ENCODE measurements at regions not wholly inside any gene's neighbourhood (a gene's known extent, or its start where the extent isn't known, plus 50 kb on each side); places are given as distances from the start of the nearest gene placed in this dataset.

- DNase-seq (ENCODE audit: low read depth): no peak
These were observed 240.5 kb upstream of the SNX7 start for GRCh38 chr1:98421085-98421435.

DNA sequence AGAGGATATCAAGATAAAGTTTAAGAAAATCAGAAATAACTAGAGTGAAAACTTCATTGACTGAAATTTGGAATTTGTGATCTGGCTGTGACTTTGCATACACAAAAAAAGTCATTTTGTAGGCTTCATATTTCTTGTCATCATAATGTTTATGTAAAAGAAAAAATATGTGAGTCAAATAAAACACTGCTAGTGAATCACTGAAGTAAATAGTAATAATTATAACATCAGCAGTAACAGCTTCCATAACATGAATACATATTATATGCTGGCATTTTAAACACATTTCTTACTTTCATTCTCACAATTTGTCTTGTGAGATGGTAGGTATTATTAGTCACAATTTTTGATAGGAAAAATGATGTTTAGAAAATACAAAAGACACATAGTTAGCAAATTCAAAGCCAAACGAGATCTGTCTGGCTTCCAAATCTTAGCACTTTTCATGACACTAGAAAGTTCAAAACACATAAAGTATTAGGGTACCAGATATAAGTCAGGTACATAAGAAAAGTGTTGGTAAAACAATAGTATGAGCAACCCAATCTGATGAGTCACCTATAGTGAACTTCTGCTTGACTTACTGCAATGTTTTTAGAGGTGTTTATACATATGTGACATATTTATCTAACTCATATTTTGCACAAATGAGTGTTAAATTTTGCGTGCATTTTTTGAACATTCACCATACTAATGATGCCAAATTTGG, 241.0 kb upstream of the SNX7 start:
- no peak for DNase-seq (ENCODE audit: low read depth)

DNA sequence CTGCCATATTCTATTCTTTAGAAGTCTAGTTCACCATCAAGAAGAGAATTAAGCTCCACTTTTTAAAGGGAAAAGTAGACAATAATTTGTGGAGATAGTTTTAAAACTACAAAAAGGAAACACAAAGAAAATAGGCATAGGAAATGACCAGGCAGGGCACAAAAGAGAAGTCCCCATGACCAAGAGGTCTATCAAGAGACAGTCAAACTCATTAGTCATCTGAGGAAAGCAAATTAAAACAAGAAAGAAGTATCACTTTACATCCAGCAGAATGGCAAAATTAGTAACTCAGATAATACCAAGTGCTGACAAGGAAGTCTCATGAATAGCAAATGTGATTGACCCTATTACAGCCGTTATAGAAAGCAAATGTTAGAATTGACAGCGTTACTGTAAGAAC, 243.7 kb upstream of the SNX7 start:
- DNase-seq (ENCODE audit: low read depth): no peak

DNA sequence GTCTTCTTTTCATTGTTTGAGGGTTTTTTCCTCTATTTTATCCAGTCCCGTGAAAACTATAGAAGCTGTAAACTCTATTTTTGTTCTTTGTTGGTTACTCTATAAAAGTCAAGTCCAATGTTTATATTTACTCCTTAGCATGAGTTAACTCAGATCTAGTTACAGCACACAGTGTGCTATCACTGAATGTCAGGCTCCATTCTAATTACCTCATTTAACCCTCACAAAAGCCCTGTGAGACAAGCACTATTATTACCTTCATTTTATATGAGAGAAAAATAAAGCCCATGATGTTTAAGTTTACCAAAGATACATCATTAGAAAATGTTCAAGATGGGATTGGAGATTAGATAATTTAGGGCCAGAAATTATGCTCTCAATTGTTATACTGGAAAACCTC, 251.4 kb upstream of the SNX7 start:
- DNase-seq (ENCODE audit: low read depth): no peak

- no peak for DNase-seq (ENCODE audit: low read depth)
These were observed 255.0 kb upstream of the SNX7 start for GRCh38 chr1:98406352-98407088.

DNA sequence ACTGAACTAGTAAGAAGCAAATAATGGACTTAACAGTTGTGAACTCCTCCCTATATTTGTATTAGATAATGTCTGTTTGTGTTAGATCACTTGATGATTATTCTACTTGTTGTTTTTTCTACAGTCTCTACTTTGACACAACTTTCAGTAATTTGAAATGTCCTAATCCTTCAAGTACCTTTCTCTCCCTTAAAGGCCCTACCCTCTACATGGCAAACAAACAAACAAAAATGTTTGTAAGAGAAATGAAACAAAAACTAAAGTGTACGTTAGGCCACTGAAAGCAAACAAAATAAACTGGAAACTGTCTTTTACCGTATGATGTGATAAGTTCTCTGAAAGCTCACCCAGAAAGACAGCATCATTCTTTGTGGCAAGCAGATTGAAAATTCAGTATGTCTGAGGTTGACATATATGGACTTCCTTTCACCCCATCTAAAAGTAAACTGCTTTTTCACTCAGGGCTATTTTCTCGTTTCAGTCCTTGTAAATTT, 255.9 kb upstream of the SNX7 start:
- DNase-seq (ENCODE audit: low read depth): no peak

GRCh38 chr1:98404866-98405265, 256.7 kb upstream of the SNX7 start:
- DNase-seq (ENCODE audit: low read depth): no peak

- DNase-seq (ENCODE audit: low read depth): no peak
These were observed 257.5 kb upstream of the SNX7 start for GRCh38 chr1:98403963-98404480.

DNA sequence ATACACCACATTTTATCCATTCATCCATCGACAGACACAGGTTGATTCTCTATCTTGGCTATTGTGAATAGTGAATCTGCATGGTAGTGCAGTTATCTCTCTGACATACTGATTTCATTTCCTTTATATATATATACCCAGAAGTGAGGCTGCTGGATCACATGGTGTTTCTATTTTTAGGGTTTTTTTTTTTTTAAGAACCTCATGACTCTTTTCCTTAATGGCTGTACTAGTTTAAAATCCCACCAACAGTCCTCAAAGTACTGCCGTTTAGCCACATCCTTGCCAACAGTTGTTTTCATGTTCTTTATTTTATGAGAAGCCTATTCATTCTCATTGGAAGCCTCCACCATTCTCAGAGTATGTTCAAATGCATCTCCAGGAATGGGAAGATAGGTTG, 258.7 kb upstream of the SNX7 start:
- no peak for DNase-seq (ENCODE audit: low read depth)

- DNase-seq (ENCODE audit: low read depth): no peak
These were observed 261.1 kb upstream of the SNX7 start for GRCh38 chr1:98400446-98400845.

GRCh38 chr1:98399218-98399617, 262.3 kb upstream of the SNX7 start:
- DNase-seq (ENCODE audit: low read depth): no peak

DNA sequence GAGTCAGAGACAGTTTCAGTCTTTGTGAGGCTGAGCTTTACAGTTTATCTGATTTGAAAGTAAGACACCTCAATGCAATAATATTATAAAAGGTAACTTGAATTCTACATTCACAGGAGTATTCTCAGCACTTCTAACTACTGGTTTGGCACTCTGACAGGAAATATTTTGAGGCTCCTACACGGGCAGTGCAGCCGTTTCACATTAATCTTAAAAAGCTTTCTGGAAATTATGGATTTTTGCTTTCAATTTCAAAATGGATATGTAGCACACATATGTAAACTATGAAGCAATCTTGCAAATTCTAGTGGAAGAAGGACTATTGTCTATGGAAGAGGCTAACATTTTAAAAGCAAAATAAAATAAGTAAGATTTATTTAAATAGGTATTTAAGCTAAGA, 262.9 kb upstream of the SNX7 start:
- DNase-seq (ENCODE audit: low read depth): no peak

DNA sequence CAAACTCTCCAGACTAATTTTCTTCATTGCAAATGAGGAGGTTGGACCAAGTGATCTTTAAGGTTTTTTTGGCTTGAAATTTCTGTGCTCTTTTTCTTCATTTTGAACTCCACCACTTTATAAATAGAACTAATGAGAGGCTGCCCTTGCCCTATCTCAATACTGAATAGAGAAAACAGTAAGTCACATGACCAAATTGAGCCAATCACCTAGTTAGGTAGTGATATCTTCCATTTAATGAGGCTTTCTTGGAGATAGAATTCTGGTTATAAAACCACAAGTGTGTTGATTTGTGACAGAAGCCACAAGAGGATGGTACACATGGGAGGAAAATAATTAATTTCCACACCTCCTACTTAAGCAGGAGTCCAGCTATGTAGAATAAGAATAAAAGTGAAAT, 263.4 kb upstream of the SNX7 start:
- no peak for DNase-seq (ENCODE audit: low read depth)

DNA sequence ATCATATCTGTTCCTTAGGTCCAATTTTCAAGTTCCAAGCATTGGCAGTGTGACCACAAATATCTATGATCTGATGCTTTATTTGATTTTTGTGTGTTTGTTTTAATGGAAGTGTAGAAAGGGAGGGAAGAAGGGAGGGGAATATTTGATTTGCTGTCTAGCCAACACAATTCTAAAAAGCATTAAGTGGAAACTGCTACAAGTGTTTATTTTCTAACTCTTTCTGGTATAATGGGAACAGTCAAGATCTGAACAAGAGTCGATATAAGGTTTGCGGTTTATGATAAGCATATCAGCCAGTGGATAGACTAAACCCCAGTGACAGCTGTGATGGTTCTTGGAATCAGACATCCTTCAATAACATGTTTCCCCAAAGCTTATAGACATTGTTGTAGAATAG, 267.8 kb upstream of the SNX7 start:
- no peak for DNase-seq (ENCODE audit: low read depth)

DNA sequence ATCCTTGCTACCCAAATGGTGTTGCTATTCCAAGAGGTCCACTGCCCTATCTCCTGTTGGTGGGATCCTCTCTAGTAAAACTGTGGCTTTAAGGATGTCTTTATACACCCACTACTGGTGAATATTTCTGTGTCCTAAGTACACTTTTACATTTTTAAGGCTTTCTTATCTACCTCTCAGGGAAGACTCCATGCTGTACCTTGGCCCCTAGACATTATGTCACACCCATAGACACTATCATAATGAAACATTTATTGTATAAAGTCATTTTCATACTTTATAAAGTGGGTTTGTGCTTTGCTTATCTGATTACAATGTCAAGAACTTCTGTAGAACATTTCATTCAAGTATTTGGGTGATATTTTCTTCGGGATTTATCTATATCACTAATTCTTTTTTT, 270.3 kb upstream of the SNX7 start:
- no peak for DNase-seq (ENCODE audit: low read depth)

DNA sequence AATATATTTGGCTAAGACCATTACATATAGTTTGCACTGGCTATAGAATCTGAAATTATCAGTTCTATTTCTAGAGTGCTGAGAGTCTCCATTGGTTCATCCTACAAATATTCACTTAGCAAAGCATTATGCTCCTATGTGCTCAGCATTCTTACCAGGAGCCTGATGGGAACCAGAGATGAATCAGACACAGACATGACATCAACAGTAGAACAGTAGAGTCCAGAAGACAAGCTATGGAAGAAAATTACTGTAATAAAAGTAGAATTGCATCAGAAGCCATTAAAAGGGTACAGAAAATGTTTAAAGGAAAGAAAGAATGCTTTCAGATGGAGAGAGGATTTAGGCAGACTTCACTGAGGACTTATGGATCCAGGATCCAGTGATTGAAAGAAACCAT, 271.7 kb upstream of the SNX7 start:
- no peak for DNase-seq (ENCODE audit: low read depth)

DNA sequence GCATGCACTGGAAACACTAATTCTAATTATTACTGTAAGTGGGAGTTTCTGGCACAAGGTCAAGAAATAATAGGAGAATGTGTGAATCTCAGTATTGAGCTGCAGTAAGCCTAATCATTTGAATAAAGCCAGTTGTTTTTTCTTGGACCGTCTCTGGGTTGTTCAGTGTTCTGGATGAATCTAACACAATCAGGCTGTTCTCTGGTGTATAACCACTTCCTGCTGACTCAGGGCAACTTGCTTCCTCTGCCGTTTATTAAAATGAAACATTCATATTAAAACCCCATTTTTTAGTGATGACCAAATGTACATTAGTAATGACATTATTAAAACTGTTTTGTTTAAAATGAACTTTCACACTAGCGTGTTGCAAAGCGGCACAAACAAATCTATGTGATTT, 273.1 kb upstream of the SNX7 start:
- no peak for DNase-seq (ENCODE audit: low read depth)

- DNase-seq (ENCODE audit: low read depth): no peak
These were observed 273.8 kb upstream of the SNX7 start for GRCh38 chr1:98387701-98388100.

DNA sequence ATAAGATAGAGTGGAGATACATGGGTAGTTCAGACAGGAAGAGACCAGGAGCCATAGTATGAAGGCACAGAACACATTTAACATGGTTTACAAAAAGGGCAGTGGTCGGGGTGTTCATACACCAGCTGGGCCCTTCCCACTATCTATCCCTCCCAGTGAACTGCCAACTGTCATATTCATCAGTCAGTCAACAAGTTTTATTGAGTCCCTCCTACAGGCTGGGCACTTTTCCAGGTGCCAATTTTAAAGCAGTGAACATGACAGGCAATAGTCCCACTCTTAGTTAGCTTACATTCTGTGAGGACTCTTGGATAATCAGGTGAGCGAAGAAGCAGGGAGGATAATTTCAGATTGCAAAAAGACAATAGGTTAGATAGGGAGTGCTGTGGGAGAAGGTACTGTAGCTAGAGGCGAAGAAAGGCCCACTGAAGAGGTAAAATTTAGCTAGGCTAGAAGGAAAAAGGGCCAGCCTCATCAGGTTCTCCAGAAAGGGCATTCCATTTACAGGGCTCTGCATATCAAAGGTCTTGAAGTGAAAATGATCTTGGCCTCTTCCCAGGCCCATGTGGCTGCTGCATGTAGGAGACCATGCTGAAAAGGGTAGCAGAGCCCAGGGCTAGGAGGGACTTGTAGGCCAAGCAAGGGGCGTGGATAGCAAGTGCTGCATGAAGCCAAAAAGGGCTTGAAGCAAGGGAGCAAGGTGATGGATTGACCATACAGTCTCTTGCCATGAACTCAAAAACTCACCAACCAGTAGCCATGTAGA, 274.7 kb upstream of the SNX7 start:
- DNase-seq (ENCODE audit: low read depth): no peak

GRCh38 chr1:98385652-98386051, 275.9 kb upstream of the SNX7 start:
- no peak for DNase-seq (ENCODE audit: low read depth)

GRCh38 chr1:98384461-98385141, 276.9 kb upstream of the SNX7 start:
- no peak for DNase-seq (ENCODE audit: low read depth)
